ENCODE measurements at regions not wholly inside any gene's neighbourhood (a gene's known extent, or its start where the extent isn't known, plus 50 kb on each side); places are given as distances from the start of the nearest gene placed in this dataset.
"Not testable (repeated sequence)": the region's sequence is repeated elsewhere in the genome, so short reads cannot be mapped to it uniquely, and the experiment has no call there.

DNA sequence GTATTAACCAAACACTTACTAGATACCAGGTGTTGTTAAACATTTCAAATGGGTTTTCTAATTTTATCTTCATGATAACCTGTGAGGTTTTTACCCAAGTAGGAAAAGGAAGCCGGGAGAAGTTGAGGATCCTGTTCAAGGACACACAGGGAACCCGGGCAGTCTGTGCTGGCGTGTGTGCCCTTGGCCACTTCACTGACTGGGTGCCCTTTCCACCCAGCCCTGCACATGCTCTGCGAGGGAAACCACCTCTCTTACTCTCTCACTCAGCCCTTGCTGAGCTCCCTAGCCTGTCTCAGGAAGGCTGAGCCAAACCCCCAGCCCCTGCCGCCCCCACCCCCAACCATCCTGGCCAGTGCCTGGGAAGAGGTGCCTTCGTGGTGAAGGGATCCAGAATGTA is 51.8 kb downstream of the TEX44 start:
- POLR2A ChIA-PET = no interaction called here
- no peak for DNase-seq

DNA sequence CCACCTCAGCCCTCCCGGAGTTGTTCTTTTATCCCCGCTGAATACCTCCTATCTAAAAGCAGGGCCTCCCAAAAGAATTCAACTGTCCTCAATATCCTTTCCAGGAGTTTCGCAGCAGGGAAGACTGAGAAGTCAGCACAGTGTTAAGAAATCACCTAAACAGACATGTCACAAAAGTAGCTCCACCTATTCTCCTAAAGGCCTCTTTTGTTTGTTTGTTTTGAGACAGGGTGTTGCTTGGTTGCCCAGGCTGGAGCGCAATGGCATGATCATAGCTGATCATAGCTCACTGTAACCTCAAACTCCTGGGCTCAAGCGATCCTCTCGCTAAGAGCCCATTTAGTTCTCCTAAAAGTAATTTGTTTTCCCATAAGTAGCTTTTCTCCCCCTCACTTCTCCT is 53.8 kb downstream of the TEX44 start:
- CTCF ChIA-PET = interaction anchor here (1.2 to 2.9 kb wide), 3 partner anchors 18 to 68 kb away, joined by 5 to 11 read pairs (median 5); no protein-coding TSS in a partner anchor
- POLR2A ChIA-PET = no interaction called here
- H3K4me1 Mint-ChIP-seq = peaks cover 4 to 11% (median 11%) of the 10 kb centered on the region in 3 donors
- no peak overlapping the region for H3K27ac ChIP-seq (ENCODE audit: low read depth, low read length)
- no peaks in the 10 kb centered on the region for H3K36me3 ChIP-seq (ENCODE audit: insufficient read depth, low read length)
- DNase-seq = no peak
- no peaks in the 10 kb centered on the region for H3K9me3 ChIP-seq (ENCODE audit: low read length)
- H3K27ac Mint-ChIP-seq = peak overlapping the region in 1 of 8 donors; percentile 42
- H3K27me3 ChIP-seq (ENCODE audit: insufficient read depth, low read length, poor library complexity, severe bottlenecking) = no peaks in the 10 kb centered on the region
- H3K27me3 Mint-ChIP-seq = peaks cover 1 to 5% of the 10 kb centered on the region in 2 donors
- no peaks in the 10 kb centered on the region for H3K9me3 Mint-ChIP-seq
- no peak overlapping the region for H3K4me3 ChIP-seq (ENCODE audit: low read length)
- peaks cover 9% of the 10 kb centered on the region for H3K4me1 ChIP-seq (ENCODE audit: insufficient read depth, low read length)
- H3K36me3 Mint-ChIP-seq = no peaks in the 10 kb centered on the region
- no peak overlapping the region for H3K4me3 Mint-ChIP-seq

More for the DNA sequence above, 51.8 kb downstream of the TEX44 start:
- Histone ChIP-seq H3K4me1 (ENCODE audit: insufficient read depth, low read length) (peaks cover 9% of the 10 kb centered on the region), H3K9me3 (ENCODE audit: low read length) (no peaks in the 10 kb centered on the region), H3K27ac (ENCODE audit: low read depth, low read length) (no peak overlapping the region), H3K4me3 (ENCODE audit: low read length) (no peak overlapping the region), H3K27me3 (ENCODE audit: insufficient read depth, low read length, poor library complexity, severe bottlenecking) (no peaks in the 10 kb centered on the region), H3K36me3 (ENCODE audit: insufficient read depth, low read length) (no peaks in the 10 kb centered on the region)
- H3K4me1 Mint-ChIP-seq = peaks cover 4 to 11% (median 11%) of the 10 kb centered on the region in 3 donors
- peaks cover 2 to 3% of the 10 kb centered on the region in 2 donors for H3K27me3 Mint-ChIP-seq
- no peaks in the 10 kb centered on the region for H3K9me3 Mint-ChIP-seq
- no peaks in the 10 kb centered on the region for H3K36me3 Mint-ChIP-seq
- H3K27ac Mint-ChIP-seq = peak overlapping the region in 1 of 8 donors; percentile 87
- H3K4me3 Mint-ChIP-seq = no peak overlapping the region
- CTCF ChIA-PET = no interaction called here

DNA sequence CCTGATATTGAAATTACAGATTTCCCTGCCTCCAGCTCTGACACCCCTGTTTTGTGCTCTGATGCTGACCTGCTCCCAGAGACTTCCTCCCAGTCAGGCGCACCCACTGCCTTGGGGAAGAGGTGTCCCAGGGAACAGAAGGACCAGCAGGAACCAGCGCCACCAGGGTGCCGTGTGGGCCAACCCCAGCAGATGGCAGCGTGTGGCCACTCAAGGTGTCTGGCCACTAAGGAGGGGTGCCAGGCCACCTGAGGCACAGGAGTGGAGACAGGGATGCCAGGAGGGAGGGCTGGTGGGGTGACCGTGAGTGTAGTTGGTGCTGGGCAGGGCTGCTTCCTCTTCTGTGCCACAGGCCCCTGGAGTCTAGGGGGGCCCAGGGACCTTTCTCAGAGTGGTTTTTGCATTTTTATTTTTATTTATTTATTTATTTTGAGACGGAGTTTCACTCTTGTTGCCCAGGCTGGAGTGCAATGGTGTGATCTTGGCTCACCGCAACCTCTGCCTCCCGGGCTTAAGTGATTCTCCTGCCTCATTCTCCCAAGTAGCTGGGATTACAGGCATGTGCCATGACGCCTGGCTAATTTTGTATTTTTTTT is 56.0 kb downstream of the TEX44 start:
- peak; percentile 10 to 58 (median 23) for DNase-seq
- H3K36me3 ChIP-seq (ENCODE audit: insufficient read depth, low read length) = no peaks in the 10 kb centered on the region
- POLR2A ChIA-PET = interaction anchor here (0.6 kb wide), 1 partner anchor 228 kb away, joined by 3 read pairs; no protein-coding TSS in a partner anchor
- H3K27me3 ChIP-seq (ENCODE audit: insufficient read depth, low read length, poor library complexity, severe bottlenecking) = no peaks in the 10 kb centered on the region
- peaks cover 0 to 1% (median 0%) of the 10 kb centered on the region in 3 donors for H3K36me3 Mint-ChIP-seq
- peaks cover 1 to 7% of the 10 kb centered on the region in 2 donors for H3K27me3 Mint-ChIP-seq
- no peaks in the 10 kb centered on the region for H3K9me3 ChIP-seq (ENCODE audit: low read length)
- CTCF ChIA-PET = interaction anchor here (0.7 to 2.9 kb wide), 5 partner anchors 22 to 66 kb away, joined by 3 to 11 read pairs (median 6); no protein-coding TSS in a partner anchor
- H3K4me3 ChIP-seq (ENCODE audit: low read length) = no peak overlapping the region
- H3K4me1 Mint-ChIP-seq = no peaks in the 10 kb centered on the region
- no peaks in the 10 kb centered on the region for H3K4me1 ChIP-seq (ENCODE audit: insufficient read depth, low read length)
- no peaks in the 10 kb centered on the region for H3K9me3 Mint-ChIP-seq
- no peak overlapping the region for H3K27ac Mint-ChIP-seq
- no peak overlapping the region for H3K4me3 Mint-ChIP-seq
- no peak overlapping the region for H3K27ac ChIP-seq (ENCODE audit: low read depth, low read length)

DNA sequence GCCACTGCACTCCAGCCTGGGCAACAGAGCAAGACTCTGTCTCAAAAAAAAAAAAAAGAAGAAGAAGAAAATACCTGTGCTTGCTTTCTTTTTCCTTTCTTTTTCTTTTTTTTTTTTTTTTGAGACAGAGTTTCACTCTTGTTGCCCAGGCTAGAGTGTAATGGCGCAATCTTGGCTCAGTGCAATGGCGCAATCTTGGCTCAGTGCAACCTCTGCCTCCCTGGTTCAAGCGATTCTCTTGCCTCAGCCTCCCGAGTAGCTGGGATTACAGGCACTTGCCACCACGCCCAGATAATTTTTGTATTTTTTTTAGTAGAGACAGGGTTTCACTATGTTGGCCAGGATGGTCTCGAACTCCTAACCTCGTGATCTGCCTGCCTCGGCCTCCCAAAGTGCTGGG is 56.8 kb upstream of the PTMA start:
- H3K4me3 ChIP-seq (ENCODE audit: low read length); POLR2A ChIA-PET; H3K9me3 ChIP-seq (ENCODE audit: low read length); H3K27me3 Mint-ChIP-seq; DNase-seq; H3K27ac ChIP-seq (ENCODE audit: low read depth, low read length); H3K9me3 Mint-ChIP-seq; H3K4me1 ChIP-seq (ENCODE audit: insufficient read depth, low read length); H3K27ac Mint-ChIP-seq; H3K36me3 ChIP-seq (ENCODE audit: insufficient read depth, low read length); H3K27me3 ChIP-seq (ENCODE audit: insufficient read depth, low read length, poor library complexity, severe bottlenecking); H3K4me1 Mint-ChIP-seq; H3K4me3 Mint-ChIP-seq; H3K36me3 Mint-ChIP-seq: not testable (repeated sequence)
- CTCF ChIA-PET = interaction anchor here (2.6 kb wide), 1 partner anchor 23 kb away, joined by 8 read pairs; no protein-coding TSS in a partner anchor

DNA sequence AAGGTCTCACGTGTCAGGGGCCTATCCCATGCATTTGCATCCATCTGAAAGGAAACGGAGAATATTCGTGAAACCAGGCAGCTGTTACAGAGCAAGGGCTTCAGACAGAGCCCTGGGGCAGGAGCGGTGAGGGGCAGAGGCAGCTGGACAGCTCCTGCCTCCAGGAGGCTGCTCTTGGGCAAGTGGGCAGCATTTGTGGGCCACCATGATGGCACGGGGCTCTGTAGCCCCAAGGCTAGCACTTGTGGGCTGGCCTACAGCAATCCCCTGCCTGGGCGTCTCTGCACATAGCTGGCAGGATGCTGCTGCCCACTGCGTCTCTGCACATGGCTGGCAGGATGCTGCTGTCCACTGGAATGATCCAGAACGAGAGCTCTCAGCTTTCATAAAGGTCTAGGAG is 52.8 kb upstream of the PTMA start:
- Histone ChIP-seq H3K4me3 (ENCODE audit: low read length) (no peak overlapping the region), H3K27ac (ENCODE audit: low read depth, low read length) (no peak overlapping the region), H3K36me3 (ENCODE audit: insufficient read depth, low read length) (no peaks in the 10 kb centered on the region), H3K9me3 (ENCODE audit: low read length) (no peaks in the 10 kb centered on the region), H3K4me1 (ENCODE audit: insufficient read depth, low read length) (no peaks in the 10 kb centered on the region), H3K27me3 (ENCODE audit: insufficient read depth, low read length, poor library complexity, severe bottlenecking) (no peaks in the 10 kb centered on the region)
- ChIA-PET CTCF (interaction anchor here (0.6 to 3.3 kb wide), 4 partner anchors 20 to 111 kb away, joined by 3 to 14 read pairs (median 4); no protein-coding TSS in a partner anchor), POLR2A (no interaction called here)
- Mint-ChIP-seq H3K27me3 (peaks cover 0 to 7% of the 10 kb centered on the region in 2 donors), H3K36me3 (peaks cover 0 to 3% (median 0%) of the 10 kb centered on the region in 3 donors), H3K9me3 (no peaks in the 10 kb centered on the region), H3K27ac (no peak overlapping the region), H3K4me1 (no peaks in the 10 kb centered on the region), H3K4me3 (no peak overlapping the region)
- DNase-seq = no peak

DNA sequence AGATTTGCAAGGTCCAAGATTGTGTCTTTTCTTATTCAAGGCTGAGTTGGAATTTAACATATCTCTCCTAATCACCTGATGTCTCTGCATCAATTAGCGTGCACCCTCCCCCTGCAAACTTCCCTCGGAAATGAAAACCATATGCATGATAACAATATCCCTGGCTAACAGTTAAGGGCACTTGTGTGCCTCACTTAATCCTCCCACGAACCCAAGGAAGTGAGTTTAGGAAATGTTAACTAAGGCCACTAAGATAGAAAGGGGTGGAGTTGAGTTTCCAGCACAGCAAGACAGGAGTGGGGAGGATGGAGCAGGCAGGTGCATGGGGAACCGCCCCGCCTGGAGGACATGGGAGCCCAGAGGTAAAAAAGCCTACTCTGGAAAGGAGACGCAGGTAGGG is 52.4 kb upstream of the PTMA start:
- Mint-ChIP-seq H3K27me3 (peaks cover 0 to 7% of the 10 kb centered on the region in 2 donors), H3K4me3 (no peak overlapping the region)

More for the DNA sequence above, 52.4 kb upstream of the PTMA start:
- Histone ChIP-seq H3K4me3 (ENCODE audit: low read length) (no peak overlapping the region), H3K27ac (ENCODE audit: low read depth, low read length) (no peak overlapping the region), H3K36me3 (ENCODE audit: insufficient read depth, low read length) (no peaks in the 10 kb centered on the region), H3K9me3 (ENCODE audit: low read length) (no peaks in the 10 kb centered on the region), H3K27me3 (ENCODE audit: insufficient read depth, low read length, poor library complexity, severe bottlenecking) (no peaks in the 10 kb centered on the region), H3K4me1 (ENCODE audit: insufficient read depth, low read length) (no peaks in the 10 kb centered on the region)
- POLR2A ChIA-PET = no interaction called here
- H3K9me3 Mint-ChIP-seq = no peaks in the 10 kb centered on the region
- no peaks in the 10 kb centered on the region for H3K4me1 Mint-ChIP-seq
- H3K27ac Mint-ChIP-seq = peak overlapping the region in 2 of 8 donors; percentile 36 to 52
- CTCF ChIA-PET = interaction anchor here (0.8 to 3.3 kb wide), 4 partner anchors 19 to 58 kb away, joined by 3 to 14 read pairs (median 4); no protein-coding TSS in a partner anchor
- H3K36me3 Mint-ChIP-seq = peaks cover 0 to 3% (median 0%) of the 10 kb centered on the region in 3 donors
- no peak for DNase-seq

Data from CD8-positive, alpha-beta memory T cell (primary cell).